Loucy (cell line): ENCODE measurements at regions not wholly inside any gene's neighbourhood (a gene's known extent, or its start where the extent isn't known, plus 50 kb on each side); places are given as distances from the start of the nearest gene placed in this dataset.

Experiments
- H2AFZ ChIP-seq: fragments of 200-600 bp; sonication (generic); 2 replicates; pipeline ENCODE4 v1.6.0; 2016; ENCODE audit warnings: antibody characterized with exemption, mild to moderate bottlenecking, low read length, moderate library complexity
- H3F3A ChIP-seq: fragments of 200-600 bp; 2 replicates; pipeline ENCODE4 v1.6.0; 2016; ENCODE audit warnings: antibody characterized with exemption, low read depth, mild to moderate bottlenecking
- H3K27me3 ChIP-seq: fragments of 200-600 bp; sonication (generic); 2 replicates; pipeline ENCODE4 v1.6.1; 2014; ENCODE audit warnings: low read length, mild to moderate bottlenecking; ENCODE audit not compliant: insufficient read depth, poor library complexity, severe bottlenecking
- H3K36me3 ChIP-seq: fragments of 200-600 bp; sonication (generic); 2 replicates; pipeline ENCODE4 v1.6.1; 2016; ENCODE audit warnings: low read length; ENCODE audit not compliant: insufficient read depth
- H3K4me1 ChIP-seq: fragments of 200-600 bp; sonication (generic); 2 replicates; pipeline ENCODE4 v1.5.1; 2014; ENCODE audit warnings: low read length, mild to moderate bottlenecking; ENCODE audit not compliant: insufficient read depth, poor library complexity, severe bottlenecking
- H3K4me2 ChIP-seq: fragments of 200-600 bp; sonication (generic); 2 replicates; pipeline ENCODE4 v1.6.0; 2014; ENCODE audit warnings: antibody characterized with exemption, low read length, low read depth, mild to moderate bottlenecking; ENCODE audit not compliant: poor library complexity, severe bottlenecking
- H3K4me3 ChIP-seq: fragments of 200-600 bp; sonication (generic); 2 replicates; pipeline ENCODE4 v1.5.1; 2014; ENCODE audit warnings: low read length, mild to moderate bottlenecking, mixed read lengths; ENCODE audit not compliant: poor library complexity, severe bottlenecking
- H3K79me2 ChIP-seq: fragments of 200-600 bp; sonication (generic); 2 replicates; pipeline ENCODE4 v1.6.1; 2014; ENCODE audit warnings: low read length; ENCODE audit not compliant: insufficient read depth
- H3K9ac ChIP-seq: fragments of 200-600 bp; sonication (generic); 2 replicates; pipeline ENCODE4 v1.6.0; 2014; ENCODE audit warnings: mild to moderate bottlenecking, low read depth, low read length, moderate library complexity; ENCODE audit not compliant: poor library complexity, severe bottlenecking
- H3K9me2 ChIP-seq: fragments of 200-600 bp; sonication (generic); replicated peaks from 2 replicates; pipeline ENCODE4 v1.6.1; 2016; ENCODE audit warnings: low read depth, low read length, mixed read lengths
- H3K9me3 ChIP-seq: fragments of 200-600 bp; sonication (generic); 2 replicates; pipeline ENCODE4 v1.6.1; 2014; ENCODE audit warnings: mild to moderate bottlenecking, antibody characterized with exemption, low read length, low read depth; ENCODE audit not compliant: insufficient read depth
- H4K20me1 ChIP-seq: fragments of 200-600 bp; sonication (generic); 2 replicates; pipeline ENCODE4 v1.6.0; 2014; ENCODE audit warnings: antibody characterized with exemption, low read length, mild to moderate bottlenecking; ENCODE audit not compliant: insufficient read depth, poor library complexity, severe bottlenecking
- CTCF ChIP-seq: fragments of 200-600 bp; sonication (generic); conservative IDR thresholded peaks from 2 replicates; pipeline ENCODE4 v1.5.1; 2014; ENCODE audit warnings: mild to moderate bottlenecking, antibody characterized with exemption, low read length
- EZH2phosphoT487 ChIP-seq: fragments of 200-600 bp; IDR thresholded peaks from 2 replicates; pipeline ENCODE4 v1.6.1; 2018; ENCODE audit warnings: antibody characterized with exemption, mild to moderate bottlenecking, moderate library complexity, borderline replicate concordance

DNA sequence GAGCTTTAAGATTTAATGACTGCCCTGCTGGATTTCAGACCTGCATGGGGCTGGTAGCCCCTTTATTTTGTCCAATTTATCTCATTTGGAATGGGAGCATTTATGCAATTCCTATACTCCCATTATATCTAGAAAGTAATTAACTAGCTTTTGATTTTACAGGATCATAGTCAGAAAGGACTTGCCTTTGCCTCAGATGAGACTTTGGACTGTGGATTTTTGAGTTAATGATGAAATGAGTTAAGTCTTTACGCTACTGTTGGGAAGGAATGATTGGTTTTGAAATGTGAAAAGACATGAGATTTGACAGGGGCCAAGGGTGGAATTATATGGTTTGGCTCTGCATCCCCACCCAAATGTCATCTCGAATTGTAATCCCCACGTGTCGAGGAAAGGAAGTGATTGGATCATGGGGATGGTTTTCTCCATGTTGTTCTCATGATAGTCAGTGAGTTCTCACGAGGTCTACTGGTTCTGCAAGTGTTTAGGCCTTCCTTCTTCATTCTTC lies 213.1 kb upstream of the DCN start:
- TF ChIP-seq EZH2phosphoT487, result no peak
- TF ChIP-seq CTCF, result no peak
- H4K20me1 ChIP-seq, result no peaks in the 10 kb centered on the region
- no peaks in the 10 kb centered on the region for H3F3A ChIP-seq
- H2AFZ ChIP-seq, result no peak overlapping the region
- no peaks in the 10 kb centered on the region for H3K36me3 ChIP-seq
- no peak overlapping the region for H3K9ac ChIP-seq
- no peaks in the 10 kb centered on the region for H3K79me2 ChIP-seq
- no peaks in the 10 kb centered on the region for H3K9me2 ChIP-seq
- no peaks in the 10 kb centered on the region for H3K9me3 ChIP-seq
- no peaks in the 10 kb centered on the region for H3K4me1 ChIP-seq
- no peaks in the 10 kb centered on the region for H3K27me3 ChIP-seq
- no peak overlapping the region for H3K4me3 ChIP-seq
- H3K4me2 ChIP-seq, result no peak overlapping the region

GRCh38 chr12:91394903-91395302 lies 212.3 kb upstream of the DCN start:
- no peaks in the 10 kb centered on the region for H3K79me2 ChIP-seq
- no peak for TF ChIP-seq CTCF
- no peak for TF ChIP-seq EZH2phosphoT487
- H3K27me3 ChIP-seq, result no peaks in the 10 kb centered on the region
- no peak overlapping the region for H3K4me3 ChIP-seq
- H3K9ac ChIP-seq, result no peak overlapping the region
- H3K4me2 ChIP-seq, result no peak overlapping the region
- no peaks in the 10 kb centered on the region for H3K36me3 ChIP-seq
- H2AFZ ChIP-seq, result no peak overlapping the region
- H4K20me1 ChIP-seq, result no peaks in the 10 kb centered on the region
- no peaks in the 10 kb centered on the region for H3F3A ChIP-seq
- no peaks in the 10 kb centered on the region for H3K9me2 ChIP-seq
- no peaks in the 10 kb centered on the region for H3K9me3 ChIP-seq
- no peaks in the 10 kb centered on the region for H3K4me1 ChIP-seq

- no peak overlapping the region for H2AFZ ChIP-seq
- no peak overlapping the region for H3K4me2 ChIP-seq
- H4K20me1 ChIP-seq, result no peaks in the 10 kb centered on the region
These were observed 206.0 kb upstream of the DCN start for GRCh38 chr12:91388573-91388972.

More at GRCh38 chr12:91388573-91388972, 206.0 kb upstream of the DCN start:
- Histone ChIP-seq H3K4me1 (no peaks in the 10 kb centered on the region), H3K36me3 (no peaks in the 10 kb centered on the region), H3K9me2 (no peaks in the 10 kb centered on the region), H3K4me3 (no peak overlapping the region), H3K27me3 (no peaks in the 10 kb centered on the region), H3K9me3 (no peaks in the 10 kb centered on the region), H3F3A (no peaks in the 10 kb centered on the region), H3K9ac (no peak overlapping the region), H3K79me2 (no peaks in the 10 kb centered on the region)
- no peak for TF ChIP-seq CTCF
- TF ChIP-seq EZH2phosphoT487, result no peak
